Activated CD4-positive, alpha-beta memory T cell treated with anti-CD3 and anti-CD28 coated beads for 36 hours (primary cell): ENCODE measurements at regions not wholly inside any gene's neighbourhood (a gene's known extent, or its start where the extent isn't known, plus 50 kb on each side); places are given as distances from the start of the nearest gene placed in this dataset.

ENCODE experiments used
- CTCF ChIA-PET: fragments of 350-600 bp; sonication (Branson Sonifier 250); formaldehyde crosslinking; loops from one replicate; lab custom pipeline; 2021; ENCODE audit warnings: antibody characterized with exemption, inconsistent platforms; lab: Charles Lee
- POLR2A ChIA-PET: fragments of 350-600 bp; sonication (Branson Sonifier 250); formaldehyde crosslinking; loops from one replicate; lab custom pipeline; 2021; ENCODE audit warnings: antibody characterized with exemption; lab: Charles Lee
- DNase-seq: peaks from one replicate; pipeline ENCODE4 v3.0.0-alpha.2; 2020
- H3K27ac Mint-ChIP-seq: one replicate; pipeline ENCODE4 v1.8.0; 2021; ENCODE audit warnings: mixed read lengths
- H3K27me3 Mint-ChIP-seq: one replicate; pipeline ENCODE4 v1.8.0; 2021; ENCODE audit warnings: mixed read lengths
- H3K36me3 Mint-ChIP-seq: one replicate; pipeline ENCODE4 v1.8.0; 2021; ENCODE audit warnings: mixed read lengths
- H3K4me1 Mint-ChIP-seq: one replicate; pipeline ENCODE4 v1.8.0; 2021; ENCODE audit warnings: low read depth, mixed read lengths
- H3K4me3 Mint-ChIP-seq: one replicate; pipeline ENCODE4 v1.8.0; 2021; ENCODE audit warnings: mild to moderate bottlenecking, mixed read lengths
- H3K9me3 Mint-ChIP-seq: one replicate; pipeline ENCODE4 v1.8.0; 2021; ENCODE audit warnings: mixed read lengths
- intact Hi-C: fragments of 100-400 bp; cut with micrococcal nuclease; formaldehyde crosslinking; loops from one replicate; pipeline ENCODE4 v1.15.1; 2023

DNA sequence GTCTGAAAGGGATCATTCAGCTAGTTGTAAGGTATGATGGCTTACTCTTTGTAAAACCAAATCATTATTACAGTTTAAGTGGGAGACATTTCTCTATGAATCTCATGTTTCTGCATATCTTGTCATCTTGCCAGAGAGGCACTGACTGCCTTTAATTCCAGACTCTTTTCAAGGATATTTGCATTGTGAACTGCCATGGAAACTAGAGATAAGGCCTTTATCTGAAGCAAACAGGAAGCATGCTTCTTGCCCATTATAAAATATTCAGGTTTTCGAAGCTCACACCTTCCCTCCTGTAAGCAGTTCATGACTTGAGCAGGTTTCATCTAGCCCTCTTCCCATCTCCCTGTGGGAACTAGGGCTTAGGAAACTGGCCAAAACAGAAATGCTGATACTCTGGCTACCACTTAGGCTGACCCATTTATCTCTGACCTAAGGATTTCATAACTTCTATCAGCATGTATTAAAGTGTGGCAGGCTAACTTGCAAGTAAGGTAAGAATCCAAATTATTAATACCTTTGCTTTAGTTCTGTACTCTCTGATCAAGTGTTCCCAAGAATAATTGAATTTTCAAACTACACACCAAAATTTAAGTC lies 326.6 kb upstream of the ALCAM start:
- no peaks in the 10 kb centered on the region for H3K9me3 Mint-ChIP-seq
- DNase-seq, result no peak
- intact Hi-C loops, result no loop called here
- CTCF ChIA-PET, result no interaction called here
- POLR2A ChIA-PET, result no interaction called here
- no peak overlapping the region for H3K4me3 Mint-ChIP-seq
- H3K4me1 Mint-ChIP-seq, result no peaks in the 10 kb centered on the region
- no peaks in the 10 kb centered on the region for H3K36me3 Mint-ChIP-seq
- H3K27ac Mint-ChIP-seq, result no peak overlapping the region
- H3K27me3 Mint-ChIP-seq, result no peaks in the 10 kb centered on the region

DNA sequence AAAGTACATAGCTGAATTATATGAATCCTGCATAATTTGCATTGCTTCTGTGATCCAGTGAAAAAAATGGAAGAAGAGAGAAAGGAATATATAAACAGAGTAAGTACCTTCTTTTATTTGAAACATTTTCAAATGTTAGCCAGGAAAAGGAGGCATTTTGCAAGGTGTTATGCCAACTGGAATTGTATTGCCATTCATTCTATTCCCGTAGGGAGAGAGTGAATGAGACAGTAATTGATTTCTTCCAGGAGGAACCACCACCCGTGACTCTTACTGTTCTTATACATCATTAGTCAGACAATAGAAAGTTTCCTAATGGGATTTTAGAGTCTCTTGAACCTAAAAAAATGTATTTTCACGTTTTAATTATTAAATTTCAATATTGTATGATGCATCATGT lies 324.1 kb upstream of the ALCAM start:
- no peaks in the 10 kb centered on the region for H3K9me3 Mint-ChIP-seq
- no peak overlapping the region for H3K4me3 Mint-ChIP-seq
- H3K4me1 Mint-ChIP-seq, result no peaks in the 10 kb centered on the region
- no peaks in the 10 kb centered on the region for H3K36me3 Mint-ChIP-seq
- no peak for DNase-seq
- intact Hi-C loops, result no loop called here
- ChIA-PET CTCF (no interaction called here), POLR2A (no interaction called here)
- no peak overlapping the region for H3K27ac Mint-ChIP-seq
- no peaks in the 10 kb centered on the region for H3K27me3 Mint-ChIP-seq

DNA sequence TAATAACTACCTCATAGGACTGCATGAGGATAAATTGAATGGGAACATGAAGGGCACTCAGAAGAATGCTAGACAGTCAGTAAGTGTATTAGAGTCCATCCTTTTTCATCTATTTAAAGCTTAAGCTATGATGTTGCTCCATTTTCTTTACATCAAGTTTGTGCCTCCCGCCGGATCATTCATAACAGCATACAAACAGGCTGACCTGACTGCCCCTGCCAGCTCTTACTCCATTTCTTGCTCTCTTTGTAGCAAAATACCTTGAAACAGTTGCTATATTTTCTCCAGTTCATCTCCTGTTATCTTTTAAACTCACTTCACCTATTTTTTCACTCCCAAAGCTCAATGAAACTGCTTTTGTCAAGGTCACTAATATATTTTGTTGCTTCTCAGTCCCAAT lies 315.6 kb upstream of the ALCAM start:
- H3K9me3 Mint-ChIP-seq, result no peaks in the 10 kb centered on the region
- intact Hi-C loops, result no loop called here
- no peaks in the 10 kb centered on the region for H3K4me1 Mint-ChIP-seq
- no peaks in the 10 kb centered on the region for H3K36me3 Mint-ChIP-seq
- peaks cover 2% of the 10 kb centered on the region for H3K27me3 Mint-ChIP-seq
- ChIA-PET POLR2A (no interaction called here), CTCF (no interaction called here)
- DNase-seq, result no peak
- H3K27ac Mint-ChIP-seq, result no peak overlapping the region
- no peak overlapping the region for H3K4me3 Mint-ChIP-seq

DNA sequence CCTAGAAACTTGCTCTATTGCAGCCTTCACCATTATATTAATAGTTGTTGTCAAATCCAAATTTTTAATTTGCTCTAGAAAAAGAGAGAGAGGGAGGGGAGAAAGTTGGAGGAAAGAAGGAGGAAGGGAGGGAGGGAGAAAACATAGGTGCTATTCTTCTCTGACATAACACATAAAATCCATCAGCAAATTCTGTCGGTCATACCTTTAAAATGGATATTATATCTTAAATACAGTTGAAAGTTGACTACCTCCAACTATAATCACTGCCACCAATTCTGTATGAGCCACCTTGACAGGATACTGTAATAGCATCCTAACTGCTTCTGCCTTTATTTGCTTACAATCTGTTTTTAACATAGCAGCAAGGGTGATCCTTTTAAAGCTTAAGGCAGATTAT lies 314.7 kb upstream of the ALCAM start:
- intact Hi-C loops, result no loop called here
- CTCF ChIA-PET, result no interaction called here
- no peak overlapping the region for H3K4me3 Mint-ChIP-seq
- no peak for DNase-seq
- H3K27ac Mint-ChIP-seq, result no peak overlapping the region
- H3K27me3 Mint-ChIP-seq, result peaks cover 2% of the 10 kb centered on the region
- H3K36me3 Mint-ChIP-seq, result no peaks in the 10 kb centered on the region
- H3K4me1 Mint-ChIP-seq, result no peaks in the 10 kb centered on the region
- POLR2A ChIA-PET, result no interaction called here
- no peaks in the 10 kb centered on the region for H3K9me3 Mint-ChIP-seq

DNA sequence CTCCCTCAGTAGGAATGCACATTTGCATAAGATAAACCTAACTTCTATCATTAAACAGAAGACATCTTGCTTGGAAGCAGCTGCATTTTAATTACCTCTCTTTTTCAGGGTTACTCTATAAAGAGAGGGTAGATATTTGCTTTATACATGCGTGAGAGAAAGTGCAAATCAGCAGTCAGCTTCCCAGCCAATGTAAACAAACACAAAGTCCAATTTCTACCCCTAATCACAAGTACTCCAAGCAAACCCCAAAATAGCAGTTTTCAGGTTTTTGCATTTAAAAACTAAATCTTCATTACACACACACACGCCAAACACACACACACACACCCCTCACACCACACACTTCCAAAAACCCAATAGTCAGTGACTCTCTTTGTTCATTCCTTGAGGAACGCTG lies 303.9 kb upstream of the ALCAM start:
- intact Hi-C loops, result no loop called here
- no peaks in the 10 kb centered on the region for H3K9me3 Mint-ChIP-seq
- no peak for DNase-seq
- H3K4me3 Mint-ChIP-seq, result no peak overlapping the region
- H3K4me1 Mint-ChIP-seq, result no peaks in the 10 kb centered on the region
- POLR2A ChIA-PET, result no interaction called here
- peaks cover 4% of the 10 kb centered on the region for H3K27me3 Mint-ChIP-seq
- no peak overlapping the region for H3K27ac Mint-ChIP-seq
- CTCF ChIA-PET, result no interaction called here
- no peaks in the 10 kb centered on the region for H3K36me3 Mint-ChIP-seq

DNA sequence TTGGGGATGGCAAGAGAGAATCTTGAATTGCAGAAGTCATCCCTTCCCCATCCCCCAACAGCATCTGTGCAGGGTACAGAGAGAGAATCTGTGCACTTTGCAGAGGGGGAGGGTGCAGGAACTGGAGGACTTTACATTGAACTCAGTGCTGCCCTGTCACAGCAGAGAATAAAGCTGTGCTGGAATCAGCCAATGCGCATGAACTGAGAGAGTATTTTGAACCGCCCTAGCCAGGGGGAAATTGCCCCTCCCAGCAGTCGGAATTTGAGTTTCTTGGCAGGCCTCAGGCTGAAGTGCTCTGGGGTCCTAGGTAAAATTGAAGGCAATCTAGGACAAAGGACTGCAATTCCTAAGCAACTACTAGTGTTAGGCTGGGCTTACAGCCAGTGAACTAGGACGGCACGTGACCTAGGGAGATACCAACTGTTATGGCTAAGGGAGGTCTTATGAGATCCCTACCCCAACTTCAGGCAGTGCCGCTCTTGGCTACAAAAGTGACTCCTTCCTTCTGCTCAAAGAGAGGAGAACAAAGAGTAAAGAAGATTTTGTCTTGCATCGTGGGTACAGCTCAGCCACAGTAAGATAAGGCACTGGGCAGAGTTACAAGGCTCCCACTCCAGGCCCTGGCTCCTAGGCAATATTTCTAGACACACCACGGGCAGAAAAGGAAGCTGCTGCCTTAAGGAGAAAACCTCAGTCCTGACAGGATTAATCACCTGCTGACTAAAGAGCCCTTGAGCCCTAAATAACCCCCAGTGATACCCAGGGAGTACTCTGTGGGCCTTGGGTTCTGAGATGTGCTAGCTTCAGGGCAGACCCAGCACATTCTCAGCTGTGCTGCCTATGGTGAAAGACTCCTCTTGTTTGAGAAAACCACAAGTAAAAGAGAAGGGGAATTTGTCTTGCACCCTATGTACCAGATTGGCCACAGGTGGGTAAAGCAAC lies 300.5 kb upstream of the ALCAM start:
- no peaks in the 10 kb centered on the region for H3K9me3 Mint-ChIP-seq
- no peaks in the 10 kb centered on the region for H3K4me1 Mint-ChIP-seq
- H3K27me3 Mint-ChIP-seq, result peaks cover 5% of the 10 kb centered on the region
- no peak overlapping the region for H3K4me3 Mint-ChIP-seq
- CTCF ChIA-PET, result no interaction called here
- POLR2A ChIA-PET, result no interaction called here
- no peak overlapping the region for H3K27ac Mint-ChIP-seq
- intact Hi-C loops, result no loop called here
- no peak for DNase-seq
- no peaks in the 10 kb centered on the region for H3K36me3 Mint-ChIP-seq

DNA sequence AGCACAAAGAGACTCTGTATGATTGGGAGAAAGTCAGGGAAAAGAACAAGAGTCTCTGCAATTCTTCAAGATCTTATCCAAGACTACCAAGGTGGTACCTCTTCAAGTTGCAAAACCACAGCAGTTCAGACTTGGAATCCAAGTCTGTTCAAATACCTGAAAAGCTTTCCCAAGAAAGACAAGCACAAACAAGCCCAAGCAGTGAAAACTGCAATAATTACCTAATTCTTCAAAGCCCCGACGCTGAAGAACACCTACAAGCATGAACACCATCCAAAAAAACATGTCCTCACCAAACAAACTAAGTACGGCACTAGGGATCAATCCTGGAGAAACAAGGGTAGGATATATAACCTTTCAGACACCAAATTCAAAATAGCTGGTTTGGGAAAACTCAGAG lies 299.3 kb upstream of the ALCAM start:
- Mint-ChIP-seq H3K4me3 (no peak overlapping the region), H3K4me1 (no peaks in the 10 kb centered on the region), H3K9me3 (no peaks in the 10 kb centered on the region), H3K27me3 (peaks cover 5% of the 10 kb centered on the region), H3K27ac (no peak overlapping the region), H3K36me3 (no peaks in the 10 kb centered on the region)
- intact Hi-C loops, result no loop called here
- DNase-seq, result no peak
- POLR2A ChIA-PET, result no interaction called here
- CTCF ChIA-PET, result no interaction called here

DNA sequence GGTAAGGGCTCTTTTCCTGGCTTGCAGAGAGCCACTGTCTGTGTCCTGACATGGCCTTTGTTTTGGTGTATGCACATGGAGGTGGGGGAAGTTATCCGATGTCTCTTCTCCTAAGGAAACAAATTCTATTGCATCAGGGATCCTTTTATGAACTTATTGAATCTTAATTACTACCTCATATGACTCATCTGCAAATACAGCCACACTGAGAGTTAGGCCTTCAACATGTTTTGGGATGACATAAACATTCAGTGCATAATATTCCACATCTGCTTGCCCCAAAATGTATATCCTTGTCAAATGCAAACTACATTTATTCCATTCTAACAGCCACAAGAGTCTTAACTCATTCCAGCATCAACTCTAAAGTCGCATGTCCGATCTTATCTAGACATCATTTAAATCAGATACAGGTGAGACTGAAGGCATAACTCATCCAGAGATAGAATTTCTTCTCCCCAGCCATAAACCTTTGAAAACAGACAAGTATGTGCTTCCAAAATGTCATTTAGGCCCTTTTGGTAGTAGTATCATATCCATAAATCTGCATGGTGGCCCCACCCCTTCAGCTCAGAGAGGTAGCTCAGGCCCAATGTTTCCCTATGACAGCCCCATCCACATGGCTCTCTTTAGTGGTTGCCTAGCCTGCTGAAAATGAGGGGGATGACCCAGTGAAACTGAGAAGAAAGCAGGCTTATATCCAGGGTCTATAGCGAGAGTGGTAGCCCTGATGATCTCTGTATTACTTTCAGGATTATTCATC lies 289.5 kb upstream of the ALCAM start:
- Mint-ChIP-seq H3K4me1 (no peaks in the 10 kb centered on the region), H3K9me3 (no peaks in the 10 kb centered on the region), H3K36me3 (no peaks in the 10 kb centered on the region), H3K27me3 (no peaks in the 10 kb centered on the region), H3K27ac (no peak overlapping the region), H3K4me3 (no peak overlapping the region)
- no peak for DNase-seq
- intact Hi-C loops, result no loop called here
- POLR2A ChIA-PET, result no interaction called here
- CTCF ChIA-PET, result no interaction called here

DNA sequence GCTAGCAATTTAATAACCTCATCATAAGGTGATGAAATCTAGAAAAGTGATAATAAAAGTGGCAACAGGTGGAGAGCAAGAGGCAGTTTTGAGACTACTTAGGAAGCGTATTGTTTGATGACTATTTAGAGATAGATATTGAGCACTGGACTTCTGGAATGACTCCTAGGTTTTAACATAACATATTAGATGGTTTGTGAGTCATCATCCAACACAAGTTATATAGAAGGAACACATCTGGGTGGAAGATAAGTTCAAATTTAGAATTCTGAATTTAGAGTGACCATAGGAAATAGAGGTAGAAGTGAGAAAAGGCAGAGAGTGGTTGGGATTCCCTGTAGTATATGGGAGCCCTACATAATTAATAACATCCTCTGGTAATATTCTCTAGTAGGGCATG lies 282.8 kb upstream of the ALCAM start:
- intact Hi-C loops, result no loop called here
- Mint-ChIP-seq H3K27ac (no peak overlapping the region), H3K36me3 (no peaks in the 10 kb centered on the region), H3K4me1 (no peaks in the 10 kb centered on the region), H3K9me3 (no peaks in the 10 kb centered on the region), H3K27me3 (no peaks in the 10 kb centered on the region), H3K4me3 (no peak overlapping the region)
- CTCF ChIA-PET, result no interaction called here
- no peak for DNase-seq
- POLR2A ChIA-PET, result no interaction called here

DNA sequence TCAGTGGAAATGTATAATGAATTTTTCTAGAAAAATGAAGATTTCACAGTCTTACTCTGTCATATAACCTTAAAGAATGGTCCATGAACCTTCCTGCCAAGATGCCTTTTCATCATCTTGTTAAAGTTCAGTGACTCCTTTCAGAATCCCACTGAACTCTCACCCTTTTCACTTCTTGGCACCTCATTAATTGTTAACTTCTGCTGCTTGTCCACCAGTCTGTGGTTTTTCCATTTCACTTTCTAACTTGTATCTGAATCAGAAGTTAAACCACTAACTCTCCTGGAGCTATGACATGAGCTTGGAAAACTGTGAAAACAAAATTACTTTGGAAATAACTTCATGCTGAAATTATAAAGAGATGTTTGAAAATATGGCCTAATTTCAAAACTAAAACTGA lies 281.2 kb upstream of the ALCAM start:
- ChIA-PET CTCF (no interaction called here), POLR2A (no interaction called here)
- Mint-ChIP-seq H3K36me3 (no peaks in the 10 kb centered on the region), H3K4me1 (no peaks in the 10 kb centered on the region), H3K4me3 (no peak overlapping the region), H3K27ac (no peak overlapping the region), H3K9me3 (no peaks in the 10 kb centered on the region), H3K27me3 (no peaks in the 10 kb centered on the region)
- no peak for DNase-seq
- intact Hi-C loops, result no loop called here

DNA sequence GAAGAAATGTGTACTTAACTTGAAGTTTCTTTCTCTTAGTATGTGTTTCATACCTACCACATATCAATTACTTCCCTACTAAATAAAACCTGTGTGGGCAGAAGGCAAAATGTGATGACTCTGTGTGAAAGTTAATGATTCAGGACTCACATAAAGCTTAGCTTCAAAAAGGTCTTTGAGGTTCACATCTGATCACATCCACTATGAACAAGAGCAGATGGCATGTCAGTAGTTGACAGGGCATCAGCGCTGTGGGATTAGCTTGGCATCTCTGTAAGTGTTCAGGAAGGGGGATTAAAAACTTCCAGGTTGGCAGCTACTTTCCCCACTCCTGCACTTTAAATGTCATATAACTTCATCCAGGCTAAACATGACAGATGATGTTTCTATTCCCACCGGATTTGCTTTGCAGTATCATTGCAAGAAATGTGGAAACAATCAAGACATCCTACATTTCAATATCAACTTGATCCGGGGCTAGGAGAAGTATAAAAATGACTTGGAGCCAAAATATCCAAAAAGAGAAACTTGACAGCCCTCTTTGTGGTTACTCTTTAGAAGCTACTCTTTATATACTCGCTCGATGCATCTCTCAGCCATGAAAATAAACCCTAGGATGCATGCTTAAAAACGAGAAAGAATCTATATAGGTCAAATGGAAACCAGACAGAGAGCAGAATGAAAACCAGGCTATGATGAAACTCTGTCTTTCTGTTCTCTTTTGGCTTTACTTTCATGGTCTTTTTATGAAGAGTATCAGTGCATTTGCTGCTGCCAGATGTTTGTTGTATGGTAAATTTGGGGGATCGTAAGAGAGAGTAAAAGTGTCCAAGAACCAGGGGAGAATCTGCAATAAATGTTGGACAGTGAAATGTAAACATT lies 273.1 kb upstream of the ALCAM start:
- ChIA-PET POLR2A (no interaction called here), CTCF (interaction anchor here (0.8 kb wide), 1 partner anchor 344 kb away, joined by 3 read pairs; no protein-coding TSS in a partner anchor)
- DNase-seq, result no peak
- H3K36me3 Mint-ChIP-seq, result no peaks in the 10 kb centered on the region
- no peak overlapping the region for H3K27ac Mint-ChIP-seq
- H3K4me1 Mint-ChIP-seq, result no peaks in the 10 kb centered on the region
- H3K9me3 Mint-ChIP-seq, result no peaks in the 10 kb centered on the region
- H3K27me3 Mint-ChIP-seq, result no peaks in the 10 kb centered on the region
- H3K4me3 Mint-ChIP-seq, result no peak overlapping the region
- intact Hi-C loops, result no loop called here

DNA sequence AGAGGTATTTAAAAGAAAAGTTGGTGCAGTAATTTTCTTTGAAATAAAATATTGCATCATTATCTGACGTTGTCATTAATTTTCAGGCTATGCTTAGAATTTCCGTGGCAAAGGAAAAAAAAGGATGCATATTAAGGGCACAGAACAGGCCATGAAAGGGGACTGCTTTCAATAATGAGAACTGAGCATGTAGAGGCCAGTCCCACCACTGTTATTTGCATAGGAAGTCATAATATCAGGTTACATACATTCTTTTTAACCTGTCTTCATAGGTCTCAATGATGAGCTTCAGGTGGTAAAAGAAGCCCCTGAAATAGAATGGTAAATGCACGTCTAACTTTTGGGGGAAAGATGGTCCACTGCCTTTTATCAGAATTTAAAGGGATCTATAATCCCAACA lies 272.1 kb upstream of the ALCAM start:
- Mint-ChIP-seq H3K4me3 (no peak overlapping the region), H3K4me1 (no peaks in the 10 kb centered on the region), H3K27me3 (no peaks in the 10 kb centered on the region), H3K36me3 (no peaks in the 10 kb centered on the region), H3K9me3 (no peaks in the 10 kb centered on the region), H3K27ac (no peak overlapping the region)
- no peak for DNase-seq
- POLR2A ChIA-PET, result no interaction called here
- intact Hi-C loops, result no loop called here
- CTCF ChIA-PET, result no interaction called here
